A673 (cell line): ENCODE measurements at regions not wholly inside any gene's neighbourhood (a gene's known extent, or its start where the extent isn't known, plus 50 kb on each side); places are given as distances from the start of the nearest gene placed in this dataset.

Source experiments
- BruUV-seq: library from RNA; stranded (reverse); fragments of 400-500 nt; replicated peaks from 2 replicates; lab custom pipeline; 2021; lab: Mats Ljungman, UMichigan
- CTCF ChIA-PET: fragments of 300-600 bp; sonication (Branson Sonifier 250); formaldehyde crosslinking; loops from one replicate; lab custom pipeline; 2022; ENCODE audit warnings: antibody characterized with exemption; lab: Charles Lee
- POLR2A ChIA-PET: fragments of 300-600 bp; sonication (Branson Sonifier 250); formaldehyde crosslinking; loops from one replicate; lab custom pipeline; 2022; ENCODE audit warnings: antibody characterized with exemption; ENCODE audit not compliant: low non-redundant PET; lab: Charles Lee
- DNase-seq: peaks from one replicate; pipeline ENCODE4 v3.0.0-alpha.2; 2015; ENCODE audit warnings: low spot score
- H3K27ac ChIP-seq: fragments of 200-600 bp; sonication (generic); 2 replicates; pipeline ENCODE4 v1.5.1; 2016; ENCODE audit warnings: mixed run types, low read depth, mild to moderate bottlenecking, mixed read lengths, antibody characterized with exemption, low read length; ENCODE audit not compliant: poor library complexity, severe bottlenecking
- H3K27me3 ChIP-seq: fragments of 200-600 bp; sonication (generic); replicated peaks from 2 replicates; pipeline ENCODE4 v1.6.1; 2017; ENCODE audit warnings: mixed run types, low read depth, mild to moderate bottlenecking, mixed read lengths, antibody characterized with exemption, low read length; ENCODE audit not compliant: insufficient read depth, poor library complexity
- H3K36me3 ChIP-seq: fragments of 200-600 bp; sonication (generic); 2 replicates; pipeline ENCODE4 v1.6.1; 2016; ENCODE audit warnings: mixed run types, mild to moderate bottlenecking, mixed read lengths, antibody characterized with exemption, low read length; ENCODE audit not compliant: insufficient read depth, poor library complexity, severe bottlenecking
- H3K4me1 ChIP-seq: fragments of 200-600 bp; sonication (generic); 2 replicates; pipeline ENCODE4 v1.6.1; 2017; ENCODE audit warnings: mixed run types, mild to moderate bottlenecking, mixed read lengths, antibody characterized with exemption, low read length; ENCODE audit not compliant: insufficient read depth, poor library complexity, severe bottlenecking
- H3K4me3 ChIP-seq: fragments of 200-600 bp; sonication (generic); 2 replicates; pipeline ENCODE4 v1.5.1; 2016; ENCODE audit warnings: low read depth, mixed run types, mild to moderate bottlenecking, mixed read lengths, low read length; ENCODE audit not compliant: poor library complexity, severe bottlenecking
- H3K9me3 ChIP-seq: fragments of 200-600 bp; sonication (generic); 2 replicates; pipeline ENCODE4 v1.6.1; 2016; ENCODE audit warnings: mixed run types, low read depth, mild to moderate bottlenecking, mixed read lengths, antibody characterized with exemption, low read length; ENCODE audit not compliant: poor library complexity, severe bottlenecking
- EZH2 ChIP-seq: fragments of 200-600 bp; sonication (generic); IDR thresholded peaks from 2 replicates; pipeline ENCODE4 v1.6.1; 2017; ENCODE audit warnings: borderline replicate concordance, low read depth, mild to moderate bottlenecking, mixed read lengths, antibody characterized with exemption, low read length; ENCODE audit not compliant: poor library complexity, severe bottlenecking
- intact Hi-C: fragments of 100-400 bp; cut with micrococcal nuclease; formaldehyde crosslinking; loops from one replicate; pipeline ENCODE4 v1.10.0; 2022; ENCODE audit not compliant: unreplicated experiment
- TF ChIP-seq, protein P1 (sequence below): fragments of 300-800, 200-600 bp; sonication (generic); conservative IDR thresholded peaks from 2 replicates; pipeline ENCODE4 v1.5.1; 2017; ENCODE audit warnings: low read depth, mild to moderate bottlenecking, antibody characterized with exemption, low read length, moderate library complexity, mixed read lengths

DNA sequence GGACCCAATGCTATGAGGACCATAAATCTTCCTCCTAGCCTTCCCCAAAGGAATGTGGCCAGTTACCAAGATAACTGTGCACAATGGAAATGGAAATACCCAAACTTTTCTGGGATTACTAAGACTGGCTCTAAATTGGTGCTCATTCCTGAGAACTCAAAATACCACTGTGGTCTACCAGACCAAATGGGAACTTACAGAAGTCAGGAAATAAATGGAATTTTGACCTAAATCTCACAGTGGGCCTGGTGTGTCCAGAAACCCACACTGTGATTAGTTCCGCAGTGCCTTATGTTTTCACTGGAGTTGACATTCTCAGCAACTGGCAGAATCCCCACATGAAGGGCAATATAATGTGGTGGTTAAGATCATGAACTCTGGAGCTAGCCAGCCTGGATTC lies 99.4 kb upstream of the ZC3H12C start:
- BruUV-seq: no TSS peak
- no peaks in the 10 kb centered on the region for H3K27me3 ChIP-seq
- POLR2A ChIA-PET: no interaction called here
- CTCF ChIA-PET: no interaction called here
- no peaks in the 10 kb centered on the region for H3K36me3 ChIP-seq
- intact Hi-C loops: no loop called here
- H3K4me1 ChIP-seq: peaks cover 12% of the 10 kb centered on the region
- TF ChIP-seq, protein P1, sequence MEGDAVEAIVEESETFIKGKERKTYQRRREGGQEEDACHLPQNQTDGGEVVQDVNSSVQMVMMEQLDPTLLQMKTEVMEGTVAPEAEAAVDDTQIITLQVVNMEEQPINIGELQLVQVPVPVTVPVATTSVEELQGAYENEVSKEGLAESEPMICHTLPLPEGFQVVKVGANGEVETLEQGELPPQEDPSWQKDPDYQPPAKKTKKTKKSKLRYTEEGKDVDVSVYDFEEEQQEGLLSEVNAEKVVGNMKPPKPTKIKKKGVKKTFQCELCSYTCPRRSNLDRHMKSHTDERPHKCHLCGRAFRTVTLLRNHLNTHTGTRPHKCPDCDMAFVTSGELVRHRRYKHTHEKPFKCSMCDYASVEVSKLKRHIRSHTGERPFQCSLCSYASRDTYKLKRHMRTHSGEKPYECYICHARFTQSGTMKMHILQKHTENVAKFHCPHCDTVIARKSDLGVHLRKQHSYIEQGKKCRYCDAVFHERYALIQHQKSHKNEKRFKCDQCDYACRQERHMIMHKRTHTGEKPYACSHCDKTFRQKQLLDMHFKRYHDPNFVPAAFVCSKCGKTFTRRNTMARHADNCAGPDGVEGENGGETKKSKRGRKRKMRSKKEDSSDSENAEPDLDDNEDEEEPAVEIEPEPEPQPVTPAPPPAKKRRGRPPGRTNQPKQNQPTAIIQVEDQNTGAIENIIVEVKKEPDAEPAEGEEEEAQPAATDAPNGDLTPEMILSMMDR: no peak
- no peak for TF ChIP-seq EZH2
- H3K9me3 ChIP-seq: no peaks in the 10 kb centered on the region
- no peak overlapping the region for H3K4me3 ChIP-seq
- no peak overlapping the region for H3K27ac ChIP-seq
- no peak for DNase-seq

DNA sequence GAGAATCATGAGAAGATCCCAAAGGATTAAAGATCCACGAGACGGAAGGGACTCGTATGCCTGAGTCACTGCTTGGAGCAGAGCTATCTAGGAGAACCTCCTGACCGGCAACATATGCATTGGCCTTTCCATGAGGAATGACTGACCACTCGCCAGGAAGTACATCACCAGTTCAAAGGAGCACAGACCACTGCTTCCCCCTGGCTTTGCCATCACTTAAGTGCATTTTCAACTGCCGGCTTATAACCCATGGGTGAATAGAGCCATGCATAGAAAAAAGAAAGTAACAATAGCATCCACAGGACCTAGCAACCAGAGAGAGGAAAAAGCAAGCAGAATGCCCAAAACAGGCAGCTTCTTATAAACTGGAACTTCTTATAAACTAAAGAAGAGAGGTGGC lies 98.3 kb upstream of the ZC3H12C start:
- Histone ChIP-seq H3K27ac (no peak overlapping the region), H3K27me3 (no peaks in the 10 kb centered on the region), H3K4me1 (peaks cover 24% of the 10 kb centered on the region), H3K9me3 (no peaks in the 10 kb centered on the region), H3K36me3 (no peaks in the 10 kb centered on the region), H3K4me3 (no peak overlapping the region)
- intact Hi-C loops: no loop called here
- ChIA-PET POLR2A (no interaction called here), CTCF (no interaction called here)
- no peak for DNase-seq
- no TSS peak for BruUV-seq
- TF ChIP-seq, protein P1: no peak
- no peak for TF ChIP-seq EZH2

DNA sequence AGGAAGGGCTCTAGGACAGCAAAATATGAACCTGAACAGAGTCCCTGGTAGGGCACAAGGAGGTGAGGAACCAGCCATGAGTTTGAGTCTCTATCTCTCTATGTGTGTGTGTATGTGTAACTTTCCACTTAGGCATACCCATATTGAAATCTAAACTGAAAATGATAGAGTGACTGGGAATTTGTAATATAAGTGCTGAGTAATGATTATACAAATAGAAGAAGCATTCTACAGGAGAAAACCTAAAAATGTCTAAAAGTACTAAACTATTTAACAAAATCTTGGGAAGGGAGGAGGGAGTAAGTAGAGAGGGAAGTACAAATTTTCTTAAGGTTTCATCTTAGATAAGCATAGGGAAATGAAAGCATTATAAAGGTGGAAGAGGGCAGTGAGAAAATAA lies 97.1 kb upstream of the ZC3H12C start:
- no peak overlapping the region for H3K27ac ChIP-seq
- no peak for DNase-seq
- ChIA-PET CTCF (no interaction called here), POLR2A (no interaction called here)
- no peaks in the 10 kb centered on the region for H3K27me3 ChIP-seq
- no peak for TF ChIP-seq EZH2
- TF ChIP-seq, protein P1: no peak
- no TSS peak for BruUV-seq
- peaks cover 35% of the 10 kb centered on the region for H3K4me1 ChIP-seq
- no peak overlapping the region for H3K4me3 ChIP-seq
- H3K36me3 ChIP-seq: no peaks in the 10 kb centered on the region
- intact Hi-C loops: no loop called here
- H3K9me3 ChIP-seq: no peaks in the 10 kb centered on the region
